GM12878 (cell line): ENCODE measurements at regions not wholly inside any gene's neighbourhood (a gene's known extent, or its start where the extent isn't known, plus 50 kb on each side); places are given as distances from the start of the nearest gene placed in this dataset.

Experiments
- ATAC-seq: fragments of 200-7000 bp; cut with Tn5 transposase; 3 replicates; pipeline ENCODE4 v1.9.1; 2020; ENCODE audit warnings: mild to moderate bottlenecking, moderate library complexity
- BruUV-seq: library from RNA; stranded (reverse); fragments of 400-500 nt; replicated peaks from 2 replicates; lab custom pipeline; 2021; lab: Mats Ljungman, UMichigan
- CTCF ChIA-PET: fragments of 300-600 bp; sonication (Branson Sonifier 250); formaldehyde crosslinking; extraction: SDS; loops from one replicate; lab custom pipeline; 2021; ENCODE audit warnings: inconsistent platforms; lab: Yijun Ruan, JAX
- POLR2A ChIA-PET: fragments of 350-600 bp; formaldehyde crosslinking; extraction: SDS; loops from one replicate; lab custom pipeline; 2021; ENCODE audit warnings: inconsistent platforms; lab: Charles Lee
- RAD21 ChIA-PET: fragments of 300-600 bp; sonication (Branson Sonifier 250); formaldehyde crosslinking; loops from one replicate; lab custom pipeline; 2023; ENCODE audit warnings: antibody characterized with exemption; ENCODE audit not compliant: unreplicated experiment; lab: Charles Lee
- SMC1A ChIA-PET: fragments of 300-600 bp; sonication (Branson Sonifier 250); formaldehyde crosslinking; loops from one replicate; lab custom pipeline; 2023; ENCODE audit not compliant: unreplicated experiment, uncharacterized antibody; lab: Charles Lee
- DNase-seq: peaks from one replicate; pipeline ENCODE4 v3.0.0-alpha.2; 2011; ENCODE audit warnings: low read depth, low spot score
- FAIRE-seq: peaks from 3 replicates; lab custom pipeline; 2011; peaks lifted over from hg19 to GRCh38; lab: Jason Lieb, UNC
- H2AFZ ChIP-seq: 2 replicates; pipeline ENCODE4 v1.6.0; 2011; ENCODE audit warnings: low read depth, low read length, control low read depth; ENCODE audit not compliant: control insufficient read depth
- H3K27ac ChIP-seq: 2 replicates; pipeline ENCODE4 v1.5.1; 2011; ENCODE audit warnings: control low read depth; ENCODE audit not compliant: control insufficient read depth, insufficient read depth
- H3K27me3 ChIP-seq, 2 experiments: replicated peaks in 1 of 2; 2 replicates each; pipeline versions ENCODE4 v1.6.0 to v1.6.1; 2011; ENCODE audit warnings: low read length in 1 of 2; ENCODE audit not compliant: control insufficient read depth in 2 of 2, insufficient read depth in 2 of 2
- H3K36me3 ChIP-seq, 2 experiments: 2 replicates each; pipeline ENCODE4 v1.5.1; 2011; ENCODE audit warnings: low read length in 1 of 2; ENCODE audit not compliant: control insufficient read depth in 2 of 2, insufficient read depth in 2 of 2
- H3K4me1 ChIP-seq: 2 replicates; pipeline ENCODE4 v1.6.1; 2011; ENCODE audit warnings: mild to moderate bottlenecking, low read length, moderate library complexity, mixed read lengths; ENCODE audit not compliant: control insufficient read depth, insufficient read depth
- H3K4me2 ChIP-seq: 2 replicates; pipeline ENCODE4 v1.6.0; 2011; ENCODE audit warnings: control low read depth; ENCODE audit not compliant: control insufficient read depth, insufficient read depth
- H3K4me3 ChIP-seq: fragments of 200-600 bp; sonication (generic); 2 replicates; pipeline ENCODE4 v1.5.1; 2016
- H3K79me2 ChIP-seq: 2 replicates; pipeline ENCODE4 v1.6.0; 2011; ENCODE audit warnings: low read length; ENCODE audit not compliant: control insufficient read depth, insufficient read depth
- H3K9ac ChIP-seq: 2 replicates; pipeline ENCODE4 v1.8.0; 2011; ENCODE audit warnings: low read length, control low read depth, mixed read lengths; ENCODE audit not compliant: control insufficient read depth, insufficient read depth
- H3K9me3 ChIP-seq: replicated peaks from 3 replicates; pipeline ENCODE4 v1.5.1; 2011; ENCODE audit warnings: mild to moderate bottlenecking, low read length; ENCODE audit not compliant: control insufficient read depth, insufficient read depth
- H4K20me1 ChIP-seq: 2 replicates; pipeline ENCODE4 v1.6.0; 2011; ENCODE audit not compliant: control insufficient read depth, insufficient read depth
- BRCA1 ChIP-seq: IDR thresholded peaks from 2 replicates; pipeline ENCODE4 v1.6.1; 2011; ENCODE audit warnings: low read depth, low read length, improper control_type of control experiment
- CHD4 ChIP-seq: fragments of 200-600 bp; sonication (generic); IDR thresholded peaks from 2 replicates; pipeline ENCODE4 v1.6.1; 2016; ENCODE audit warnings: mild to moderate bottlenecking
- MEF2B ChIP-seq: fragments of 450-650 bp; IDR thresholded peaks from 2 replicates; pipeline ENCODE4 v1.6.1; 2018; ENCODE audit warnings: mild to moderate bottlenecking, moderate library complexity; ENCODE audit not compliant: partially characterized antibody, poor library complexity, severe bottlenecking
- MXI1 ChIP-seq: fragments of 150-350 bp; IDR thresholded peaks from 2 replicates; pipeline ENCODE4 v1.6.1; 2011; ENCODE audit warnings: low read depth, mild to moderate bottlenecking, inconsistent platforms, low read length, improper control_type of control experiment
- NR2C2 ChIP-seq: IDR thresholded peaks from 2 replicates; pipeline ENCODE4 v1.6.1; 2011; ENCODE audit warnings: borderline replicate concordance, low read depth; ENCODE audit not compliant: control insufficient read depth, insufficient read length
- PML ChIP-seq: IDR thresholded peaks from 2 replicates; pipeline ENCODE4 v1.6.1; 2012; ENCODE audit warnings: low read length, inconsistent platforms
- RAD51 ChIP-seq: fragments of 450-650 bp; IDR thresholded peaks from 2 replicates; pipeline ENCODE4 v1.6.1; 2016; ENCODE audit warnings: moderate library complexity, mild to moderate bottlenecking, inconsistent platforms
- RB1 ChIP-seq: fragments of 450-650 bp; formaldehyde crosslinking; IDR thresholded peaks from 2 replicates; pipeline ENCODE4 v1.6.1; 2017; ENCODE audit warnings: mild to moderate bottlenecking, borderline replicate concordance
- SREBF1 ChIP-seq: IDR thresholded peaks from 2 replicates; pipeline ENCODE4 v1.6.1; 2012; ENCODE audit warnings: mild to moderate bottlenecking, low read length
- YY1 ChIP-seq: IDR thresholded peaks from 2 replicates; pipeline ENCODE4 v1.6.1; 2011; ENCODE audit warnings: low read depth, mild to moderate bottlenecking, low read length
- ZNF217 ChIP-seq: fragments of 450-650 bp; IDR thresholded peaks from 2 replicates; pipeline ENCODE4 v1.6.1; 2017; ENCODE audit warnings: antibody characterized with exemption, mild to moderate bottlenecking
- WGBS: methylation state at CpG from one replicate; pipeline ENCODE4 v1.1.6; 2016; ENCODE audit warnings: low lambda C conversion rate; ENCODE audit not compliant: insufficient replicate concordance, insufficient coverage; ENCODE audit errors: missing lambda C conversion rate; 5-methylcytosine and 5-hydroxymethylcytosine counted together
- in situ Hi-C: fragments of 300-500 bp; cut with MboI; formaldehyde crosslinking; loops from 9 replicates; pipeline ENCODE4 v1.14.3; 2018; ENCODE audit warnings: mixed read lengths
- intact Hi-C: fragments of 100-400 bp; cut with micrococcal nuclease; formaldehyde crosslinking; loops from one replicate; pipeline ENCODE4 v1.14.2; 2022; ENCODE audit not compliant: unreplicated experiment
- TF ChIP-seq, protein P1 (sequence below): fragments of 450-650 bp; IDR thresholded peaks from 2 replicates; pipeline ENCODE4 v1.6.1; 2014; ENCODE audit warnings: mild to moderate bottlenecking
- TF ChIP-seq, protein P2 (sequence below): fragments of 450-650 bp; IDR thresholded peaks from 2 replicates; pipeline ENCODE4 v1.6.1; 2016; ENCODE audit warnings: mild to moderate bottlenecking, moderate library complexity, borderline replicate concordance
- TF ChIP-seq, protein P3 (sequence below), 3 experiments: IDR thresholded peaks in 2 of 3; conservative IDR thresholded peaks in 1 of 3; 2 replicates each; pipeline ENCODE4 v1.5.1; 2011; ENCODE audit warnings: low read depth in 3 of 3, low read length in 3 of 3, mild to moderate bottlenecking in 3 of 3, control low read depth in 2 of 3, moderate library complexity in 2 of 3, inconsistent platforms in 1 of 3, mixed read lengths in 1 of 3; ENCODE audit not compliant: control insufficient read depth in 2 of 3, insufficient read depth in 1 of 3; ENCODE audit errors: extremely low read depth in 1 of 3
- TF ChIP-seq, protein P4 (sequence below): fragments of 450-650 bp; IDR thresholded peaks from 2 replicates; pipeline ENCODE4 v1.6.1; 2017; ENCODE audit warnings: mild to moderate bottlenecking, moderate library complexity

DNA sequence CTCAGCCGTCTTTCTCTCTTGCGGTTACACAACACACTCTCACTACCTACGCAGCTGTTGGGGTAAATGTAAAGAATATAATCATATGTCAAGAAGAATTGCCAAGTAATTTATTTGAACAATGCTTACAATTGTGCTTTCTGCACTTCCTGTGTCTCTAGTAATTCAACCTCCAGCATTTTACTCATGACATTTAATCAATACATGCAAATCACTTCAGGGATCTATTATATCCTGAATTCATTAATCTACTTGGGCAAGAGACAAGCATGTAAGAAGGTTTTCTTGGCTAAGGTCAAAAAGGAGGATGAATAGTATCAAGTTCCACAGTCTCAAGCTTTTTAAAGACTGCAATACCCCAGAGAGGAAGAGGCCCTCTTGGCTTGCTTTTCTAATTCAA is 562.9 kb upstream of the ADARB2 start:
- Histone ChIP-seq H4K20me1 (no peaks in the 10 kb centered on the region), H2AFZ (no peak overlapping the region), H3K36me3 (no peaks in the 10 kb centered on the region), H3K4me1 (no peaks in the 10 kb centered on the region), H3K4me3 (no peak overlapping the region), H3K27ac (no peak overlapping the region), H3K9me3 (no peaks in the 10 kb centered on the region), H3K27me3 (no peaks in the 10 kb centered on the region), H3K79me2 (no peaks in the 10 kb centered on the region), H3K9ac (no peak overlapping the region), H3K4me2 (no peak overlapping the region)
- ChIA-PET RAD21 (no interaction called here), CTCF (no interaction called here), POLR2A (no interaction called here), SMC1A (no interaction called here)
- BruUV-seq: no TSS peak
- in situ Hi-C loops (no loop called here), intact Hi-C loops (no loop called here)
- ATAC-seq (no peak), DNase-seq (no peak), FAIRE-seq (no peak)
- WGBS: 51% methylated on average over 3 of the region's 3 CpGs
- TF ChIP-seq CHD4: no peak
- TF ChIP-seq RB1: no peak
- TF ChIP-seq MXI1: no peak
- TF ChIP-seq PML: no peak
- TF ChIP-seq, protein P1, sequence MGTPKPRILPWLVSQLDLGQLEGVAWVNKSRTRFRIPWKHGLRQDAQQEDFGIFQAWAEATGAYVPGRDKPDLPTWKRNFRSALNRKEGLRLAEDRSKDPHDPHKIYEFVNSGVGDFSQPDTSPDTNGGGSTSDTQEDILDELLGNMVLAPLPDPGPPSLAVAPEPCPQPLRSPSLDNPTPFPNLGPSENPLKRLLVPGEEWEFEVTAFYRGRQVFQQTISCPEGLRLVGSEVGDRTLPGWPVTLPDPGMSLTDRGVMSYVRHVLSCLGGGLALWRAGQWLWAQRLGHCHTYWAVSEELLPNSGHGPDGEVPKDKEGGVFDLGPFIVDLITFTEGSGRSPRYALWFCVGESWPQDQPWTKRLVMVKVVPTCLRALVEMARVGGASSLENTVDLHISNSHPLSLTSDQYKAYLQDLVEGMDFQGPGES: no peak
- TF ChIP-seq, protein P2, sequence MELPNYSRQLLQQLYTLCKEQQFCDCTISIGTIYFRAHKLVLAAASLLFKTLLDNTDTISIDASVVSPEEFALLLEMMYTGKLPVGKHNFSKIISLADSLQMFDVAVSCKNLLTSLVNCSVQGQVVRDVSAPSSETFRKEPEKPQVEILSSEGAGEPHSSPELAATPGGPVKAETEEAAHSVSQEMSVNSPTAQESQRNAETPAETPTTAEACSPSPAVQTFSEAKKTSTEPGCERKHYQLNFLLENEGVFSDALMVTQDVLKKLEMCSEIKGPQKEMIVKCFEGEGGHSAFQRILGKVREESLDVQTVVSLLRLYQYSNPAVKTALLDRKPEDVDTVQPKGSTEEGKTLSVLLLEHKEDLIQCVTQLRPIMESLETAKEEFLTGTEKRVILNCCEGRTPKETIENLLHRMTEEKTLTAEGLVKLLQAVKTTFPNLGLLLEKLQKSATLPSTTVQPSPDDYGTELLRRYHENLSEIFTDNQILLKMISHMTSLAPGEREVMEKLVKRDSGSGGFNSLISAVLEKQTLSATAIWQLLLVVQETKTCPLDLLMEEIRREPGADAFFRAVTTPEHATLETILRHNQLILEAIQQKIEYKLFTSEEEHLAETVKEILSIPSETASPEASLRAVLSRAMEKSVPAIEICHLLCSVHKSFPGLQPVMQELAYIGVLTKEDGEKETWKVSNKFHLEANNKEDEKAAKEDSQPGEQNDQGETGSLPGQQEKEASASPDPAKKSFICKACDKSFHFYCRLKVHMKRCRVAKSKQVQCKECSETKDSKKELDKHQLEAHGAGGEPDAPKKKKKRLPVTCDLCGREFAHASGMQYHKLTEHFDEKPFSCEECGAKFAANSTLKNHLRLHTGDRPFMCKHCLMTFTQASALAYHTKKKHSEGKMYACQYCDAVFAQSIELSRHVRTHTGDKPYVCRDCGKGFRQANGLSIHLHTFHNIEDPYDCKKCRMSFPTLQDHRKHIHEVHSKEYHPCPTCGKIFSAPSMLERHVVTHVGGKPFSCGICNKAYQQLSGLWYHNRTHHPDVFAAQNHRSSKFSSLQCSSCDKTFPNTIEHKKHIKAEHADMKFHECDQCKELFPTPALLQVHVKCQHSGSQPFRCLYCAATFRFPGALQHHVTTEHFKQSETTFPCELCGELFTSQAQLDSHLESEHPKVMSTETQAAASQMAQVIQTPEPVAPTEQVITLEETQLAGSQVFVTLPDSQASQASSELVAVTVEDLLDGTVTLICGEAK: no peak
- no peak for TF ChIP-seq NR2C2
- TF ChIP-seq MEF2B: no peak
- TF ChIP-seq RAD51: no peak
- TF ChIP-seq, protein P3, sequence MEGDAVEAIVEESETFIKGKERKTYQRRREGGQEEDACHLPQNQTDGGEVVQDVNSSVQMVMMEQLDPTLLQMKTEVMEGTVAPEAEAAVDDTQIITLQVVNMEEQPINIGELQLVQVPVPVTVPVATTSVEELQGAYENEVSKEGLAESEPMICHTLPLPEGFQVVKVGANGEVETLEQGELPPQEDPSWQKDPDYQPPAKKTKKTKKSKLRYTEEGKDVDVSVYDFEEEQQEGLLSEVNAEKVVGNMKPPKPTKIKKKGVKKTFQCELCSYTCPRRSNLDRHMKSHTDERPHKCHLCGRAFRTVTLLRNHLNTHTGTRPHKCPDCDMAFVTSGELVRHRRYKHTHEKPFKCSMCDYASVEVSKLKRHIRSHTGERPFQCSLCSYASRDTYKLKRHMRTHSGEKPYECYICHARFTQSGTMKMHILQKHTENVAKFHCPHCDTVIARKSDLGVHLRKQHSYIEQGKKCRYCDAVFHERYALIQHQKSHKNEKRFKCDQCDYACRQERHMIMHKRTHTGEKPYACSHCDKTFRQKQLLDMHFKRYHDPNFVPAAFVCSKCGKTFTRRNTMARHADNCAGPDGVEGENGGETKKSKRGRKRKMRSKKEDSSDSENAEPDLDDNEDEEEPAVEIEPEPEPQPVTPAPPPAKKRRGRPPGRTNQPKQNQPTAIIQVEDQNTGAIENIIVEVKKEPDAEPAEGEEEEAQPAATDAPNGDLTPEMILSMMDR (IDR thresholded peaks at IDR 0.05 in 2 of 3, conservative IDR thresholded peaks at IDR 0.05 in 1 of 3; ENCODE audit: control insufficient read depth in 2 of 3, extremely low read depth in 1 of 3, insufficient read depth in 1 of 3, low read depth in 3 of 3, low read length in 3 of 3): no peak
- TF ChIP-seq BRCA1: no peak
- TF ChIP-seq, protein P4, sequence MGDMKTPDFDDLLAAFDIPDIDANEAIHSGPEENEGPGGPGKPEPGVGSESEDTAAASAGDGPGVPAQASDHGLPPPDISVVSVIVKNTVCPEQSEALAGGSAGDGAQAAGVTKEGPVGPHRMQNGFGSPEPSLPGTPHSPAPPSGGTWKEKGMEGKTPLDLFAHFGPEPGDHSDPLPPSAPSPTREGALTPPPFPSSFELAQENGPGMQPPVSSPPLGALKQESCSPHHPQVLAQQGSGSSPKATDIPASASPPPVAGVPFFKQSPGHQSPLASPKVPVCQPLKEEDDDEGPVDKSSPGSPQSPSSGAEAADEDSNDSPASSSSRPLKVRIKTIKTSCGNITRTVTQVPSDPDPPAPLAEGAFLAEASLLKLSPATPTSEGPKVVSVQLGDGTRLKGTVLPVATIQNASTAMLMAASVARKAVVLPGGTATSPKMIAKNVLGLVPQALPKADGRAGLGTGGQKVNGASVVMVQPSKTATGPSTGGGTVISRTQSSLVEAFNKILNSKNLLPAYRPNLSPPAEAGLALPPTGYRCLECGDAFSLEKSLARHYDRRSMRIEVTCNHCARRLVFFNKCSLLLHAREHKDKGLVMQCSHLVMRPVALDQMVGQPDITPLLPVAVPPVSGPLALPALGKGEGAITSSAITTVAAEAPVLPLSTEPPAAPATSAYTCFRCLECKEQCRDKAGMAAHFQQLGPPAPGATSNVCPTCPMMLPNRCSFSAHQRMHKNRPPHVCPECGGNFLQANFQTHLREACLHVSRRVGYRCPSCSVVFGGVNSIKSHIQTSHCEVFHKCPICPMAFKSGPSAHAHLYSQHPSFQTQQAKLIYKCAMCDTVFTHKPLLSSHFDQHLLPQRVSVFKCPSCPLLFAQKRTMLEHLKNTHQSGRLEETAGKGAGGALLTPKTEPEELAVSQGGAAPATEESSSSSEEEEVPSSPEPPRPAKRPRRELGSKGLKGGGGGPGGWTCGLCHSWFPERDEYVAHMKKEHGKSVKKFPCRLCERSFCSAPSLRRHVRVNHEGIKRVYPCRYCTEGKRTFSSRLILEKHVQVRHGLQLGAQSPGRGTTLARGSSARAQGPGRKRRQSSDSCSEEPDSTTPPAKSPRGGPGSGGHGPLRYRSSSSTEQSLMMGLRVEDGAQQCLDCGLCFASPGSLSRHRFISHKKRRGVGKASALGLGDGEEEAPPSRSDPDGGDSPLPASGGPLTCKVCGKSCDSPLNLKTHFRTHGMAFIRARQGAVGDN: no peak
- TF ChIP-seq SREBF1: no peak
- no peak for TF ChIP-seq ZNF217
- no peak for TF ChIP-seq YY1
